ENCODE measurements at regions not wholly inside any gene's neighbourhood (a gene's known extent, or its start where the extent isn't known, plus 50 kb on each side); places are given as distances from the start of the nearest gene placed in this dataset.

DNA sequence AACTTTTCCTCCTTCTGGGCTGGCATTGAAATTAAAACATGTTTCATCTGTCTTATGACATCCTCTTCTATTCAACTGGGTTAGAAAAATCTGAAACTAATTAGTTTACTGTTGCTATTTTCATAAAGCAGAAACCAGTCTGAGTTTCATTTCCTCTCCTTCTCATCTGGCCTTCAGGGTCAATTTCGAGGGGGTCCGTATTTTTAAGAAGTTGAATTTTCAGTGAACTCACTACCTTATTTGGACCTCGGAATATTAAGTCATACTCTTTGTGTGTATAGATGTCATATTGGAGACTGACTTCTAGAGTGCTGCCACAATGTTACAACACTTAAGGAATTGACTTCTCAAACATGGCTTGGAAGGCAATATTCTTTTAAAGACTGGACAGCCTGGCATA, 485.9 kb downstream of the SQOR start:
- DNase-seq (ENCODE audit: low read depth in 1 of 2, low spot score in 1 of 2) = no peak
- H3K36me3 ChIP-seq = no peaks in the 10 kb centered on the region
- no peaks in the 10 kb centered on the region for H3K9me3 ChIP-seq (ENCODE audit: low read depth)
- no peaks in the 10 kb centered on the region for H3K4me1 ChIP-seq (ENCODE audit: low read depth)
- H3K27ac ChIP-seq = no peak overlapping the region
- H3K27me3 ChIP-seq = no peaks in the 10 kb centered on the region
- TF ChIP-seq, protein P1, sequence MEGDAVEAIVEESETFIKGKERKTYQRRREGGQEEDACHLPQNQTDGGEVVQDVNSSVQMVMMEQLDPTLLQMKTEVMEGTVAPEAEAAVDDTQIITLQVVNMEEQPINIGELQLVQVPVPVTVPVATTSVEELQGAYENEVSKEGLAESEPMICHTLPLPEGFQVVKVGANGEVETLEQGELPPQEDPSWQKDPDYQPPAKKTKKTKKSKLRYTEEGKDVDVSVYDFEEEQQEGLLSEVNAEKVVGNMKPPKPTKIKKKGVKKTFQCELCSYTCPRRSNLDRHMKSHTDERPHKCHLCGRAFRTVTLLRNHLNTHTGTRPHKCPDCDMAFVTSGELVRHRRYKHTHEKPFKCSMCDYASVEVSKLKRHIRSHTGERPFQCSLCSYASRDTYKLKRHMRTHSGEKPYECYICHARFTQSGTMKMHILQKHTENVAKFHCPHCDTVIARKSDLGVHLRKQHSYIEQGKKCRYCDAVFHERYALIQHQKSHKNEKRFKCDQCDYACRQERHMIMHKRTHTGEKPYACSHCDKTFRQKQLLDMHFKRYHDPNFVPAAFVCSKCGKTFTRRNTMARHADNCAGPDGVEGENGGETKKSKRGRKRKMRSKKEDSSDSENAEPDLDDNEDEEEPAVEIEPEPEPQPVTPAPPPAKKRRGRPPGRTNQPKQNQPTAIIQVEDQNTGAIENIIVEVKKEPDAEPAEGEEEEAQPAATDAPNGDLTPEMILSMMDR (IDR thresholded peaks at IDR 0.05; ENCODE audit: low read depth, low read length) = no peak
- no peak overlapping the region for H3K4me3 ChIP-seq

DNA sequence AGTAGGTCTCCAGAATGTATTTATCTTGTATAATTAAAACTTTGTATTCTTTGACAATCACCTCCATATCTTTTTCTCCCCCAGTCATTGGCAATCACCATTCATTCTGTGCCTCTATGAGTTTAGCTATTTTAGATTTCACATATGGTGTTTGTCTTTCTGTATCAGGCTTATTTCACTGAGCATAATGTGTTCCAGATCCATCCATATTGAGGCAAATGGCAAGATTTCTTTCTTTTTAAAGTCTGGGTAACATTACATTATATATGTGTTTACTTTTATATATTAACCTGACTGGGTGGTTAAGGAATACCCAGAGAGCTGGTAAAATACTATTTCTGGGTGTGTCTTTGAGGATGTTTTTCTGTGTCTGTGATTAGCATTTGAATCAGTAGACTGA, 486.6 kb downstream of the SQOR start:
- Histone ChIP-seq H3K27me3 (no peaks in the 10 kb centered on the region), H3K9me3 (ENCODE audit: low read depth) (no peaks in the 10 kb centered on the region), H3K4me1 (ENCODE audit: low read depth) (no peaks in the 10 kb centered on the region), H3K27ac (no peak overlapping the region), H3K4me3 (no peak overlapping the region), H3K36me3 (no peaks in the 10 kb centered on the region)
- DNase-seq (ENCODE audit: low read depth in 1 of 2, low spot score in 1 of 2) = no peak
- TF ChIP-seq, protein P1 (IDR thresholded peaks at IDR 0.05; ENCODE audit: low read depth, low read length) = no peak

DNA sequence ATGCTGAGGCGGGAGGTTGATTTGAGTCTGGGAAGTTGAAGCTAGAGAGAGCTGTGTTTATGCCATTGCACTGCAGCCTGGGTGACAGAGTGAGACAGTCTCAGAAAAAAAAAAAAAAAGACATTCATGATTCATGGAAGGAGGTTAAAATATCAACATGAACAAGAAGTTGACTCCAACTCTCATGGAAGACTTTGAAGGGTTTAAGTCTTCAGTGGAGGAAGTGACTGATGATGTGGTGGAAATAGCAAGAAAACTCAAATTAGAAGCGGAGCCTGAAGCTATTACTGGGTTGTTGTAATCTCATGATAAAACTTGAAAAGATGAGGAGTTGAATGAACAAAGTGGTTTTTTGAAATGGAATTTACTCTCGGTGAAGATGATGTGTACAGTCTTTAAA, 491.8 kb downstream of the SQOR start:
- no peak overlapping the region for H3K4me3 ChIP-seq
- no peaks in the 10 kb centered on the region for H3K36me3 ChIP-seq
- H3K9me3 ChIP-seq (ENCODE audit: low read depth) = no peaks in the 10 kb centered on the region
- H3K27me3 ChIP-seq = no peaks in the 10 kb centered on the region
- H3K4me1 ChIP-seq (ENCODE audit: low read depth) = no peaks in the 10 kb centered on the region
- H3K27ac ChIP-seq = no peak overlapping the region
- DNase-seq (ENCODE audit: low read depth in 1 of 2, low spot score in 1 of 2) = no peak
- TF ChIP-seq, protein P1 (IDR thresholded peaks at IDR 0.05; ENCODE audit: low read depth, low read length) = no peak

DNA sequence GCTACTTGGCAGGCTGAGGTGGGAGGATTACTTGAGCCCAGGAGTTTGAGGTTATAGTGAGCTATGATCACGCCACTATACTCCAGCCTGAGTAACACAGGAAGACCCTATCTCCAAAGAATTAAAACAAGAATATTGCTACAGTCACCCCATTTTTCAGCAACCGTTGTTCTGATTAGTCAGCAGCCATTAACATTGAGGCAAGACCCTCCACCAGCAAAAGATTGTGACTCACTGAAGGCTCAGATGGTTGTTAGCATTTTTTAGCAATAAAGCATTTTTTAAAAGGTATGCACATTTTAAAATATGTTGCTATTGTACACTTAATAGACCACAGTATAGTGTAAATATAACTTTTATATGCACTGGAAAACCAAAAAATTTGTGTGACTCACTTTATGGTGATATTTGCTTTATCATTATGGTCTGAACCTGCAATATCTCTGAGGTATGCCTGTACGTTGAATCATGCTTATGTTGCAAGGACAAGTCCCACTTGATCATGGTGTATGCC, 492.6 kb downstream of the SQOR start:
- TF ChIP-seq, protein P1 (IDR thresholded peaks at IDR 0.05; ENCODE audit: low read depth, low read length) = no peak
- Histone ChIP-seq H3K27me3 (no peaks in the 10 kb centered on the region), H3K4me3 (no peak overlapping the region), H3K36me3 (no peaks in the 10 kb centered on the region), H3K27ac (no peak overlapping the region), H3K9me3 (ENCODE audit: low read depth) (no peaks in the 10 kb centered on the region), H3K4me1 (ENCODE audit: low read depth) (no peaks in the 10 kb centered on the region)
- no peak for DNase-seq (ENCODE audit: low read depth in 1 of 2, low spot score in 1 of 2)

DNA sequence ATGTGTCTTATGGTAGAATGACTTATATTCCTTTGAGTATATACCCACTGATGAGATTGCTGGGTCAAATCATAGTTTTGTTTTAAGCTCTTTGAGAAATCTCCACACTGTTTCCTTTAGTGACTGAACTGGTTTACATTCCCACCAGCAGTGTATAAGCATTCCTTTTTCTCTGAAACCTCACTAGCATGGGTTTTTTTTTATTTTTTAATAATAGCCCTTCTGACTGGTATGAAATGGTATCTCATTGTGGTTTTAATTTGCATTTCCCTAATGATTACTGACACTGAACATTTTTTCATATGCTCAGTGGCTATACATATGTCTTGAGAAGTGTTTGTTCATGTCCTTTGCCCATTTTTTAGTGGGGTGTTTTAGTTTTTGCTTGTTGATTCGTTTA, 494.3 kb downstream of the SQOR start:
- Histone ChIP-seq H3K27ac (no peak overlapping the region), H3K36me3 (no peaks in the 10 kb centered on the region), H3K4me3 (no peak overlapping the region), H3K9me3 (ENCODE audit: low read depth) (no peaks in the 10 kb centered on the region), H3K27me3 (no peaks in the 10 kb centered on the region), H3K4me1 (ENCODE audit: low read depth) (no peaks in the 10 kb centered on the region)
- TF ChIP-seq, protein P1 (IDR thresholded peaks at IDR 0.05; ENCODE audit: low read depth, low read length) = no peak
- DNase-seq (ENCODE audit: low read depth in 1 of 2, low spot score in 1 of 2) = no peak

DNA sequence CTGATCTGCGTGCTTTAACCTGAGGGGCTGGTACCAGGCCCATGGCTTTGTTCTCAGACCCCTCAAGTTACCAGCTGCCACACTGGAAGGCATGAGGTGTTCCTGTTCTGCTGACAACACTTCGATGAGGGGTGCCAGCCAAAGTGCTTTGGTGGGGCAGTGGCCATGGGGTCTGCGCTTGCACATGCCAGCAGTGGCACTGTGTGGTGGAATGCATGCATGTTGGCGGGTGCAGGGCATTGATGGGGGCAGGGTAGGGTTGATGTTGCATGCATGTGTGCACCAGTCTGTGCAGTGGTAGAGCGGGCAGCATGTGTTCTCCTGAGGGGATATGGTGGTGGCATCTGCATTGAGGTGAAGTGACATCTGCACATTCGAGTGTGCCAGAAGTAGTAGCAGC, 497.0 kb downstream of the SQOR start:
- H3K36me3 ChIP-seq = no peaks in the 10 kb centered on the region
- no peak overlapping the region for H3K4me3 ChIP-seq
- H3K27me3 ChIP-seq = no peaks in the 10 kb centered on the region
- no peak overlapping the region for H3K27ac ChIP-seq
- no peaks in the 10 kb centered on the region for H3K4me1 ChIP-seq (ENCODE audit: low read depth)
- TF ChIP-seq, protein P1 (IDR thresholded peaks at IDR 0.05; ENCODE audit: low read depth, low read length) = no peak
- no peaks in the 10 kb centered on the region for H3K9me3 ChIP-seq (ENCODE audit: low read depth)
- DNase-seq (ENCODE audit: low read depth in 1 of 2, low spot score in 1 of 2) = no peak
